GM12878 (cell line): ENCODE measurements at regions not wholly inside any gene's neighbourhood (a gene's known extent, or its start where the extent isn't known, plus 50 kb on each side); places are given as distances from the start of the nearest gene placed in this dataset.

Experiments used
- ATAC-seq: fragments of 200-7000 bp; cut with Tn5 transposase; 3 replicates; pipeline ENCODE4 v1.9.1; 2020; ENCODE audit warnings: mild to moderate bottlenecking, moderate library complexity
- BruUV-seq: library from RNA; stranded (reverse); fragments of 400-500 nt; replicated peaks from 2 replicates; lab custom pipeline; 2021; lab: Mats Ljungman, UMichigan
- CTCF ChIA-PET: fragments of 300-600 bp; sonication (Branson Sonifier 250); formaldehyde crosslinking; extraction: SDS; loops from one replicate; lab custom pipeline; 2021; ENCODE audit warnings: inconsistent platforms; lab: Yijun Ruan, JAX
- POLR2A ChIA-PET: fragments of 350-600 bp; formaldehyde crosslinking; extraction: SDS; loops from one replicate; lab custom pipeline; 2021; ENCODE audit warnings: inconsistent platforms; lab: Charles Lee
- RAD21 ChIA-PET: fragments of 300-600 bp; sonication (Branson Sonifier 250); formaldehyde crosslinking; loops from one replicate; lab custom pipeline; 2023; ENCODE audit warnings: antibody characterized with exemption; ENCODE audit not compliant: unreplicated experiment; lab: Charles Lee
- SMC1A ChIA-PET: fragments of 300-600 bp; sonication (Branson Sonifier 250); formaldehyde crosslinking; loops from one replicate; lab custom pipeline; 2023; ENCODE audit not compliant: unreplicated experiment, uncharacterized antibody; lab: Charles Lee
- DNase-seq: peaks from one replicate; pipeline ENCODE4 v3.0.0-alpha.2; 2011; ENCODE audit warnings: low read depth, low spot score
- FAIRE-seq: peaks from 3 replicates; lab custom pipeline; 2011; peaks lifted over from hg19 to GRCh38; lab: Jason Lieb, UNC
- H2AFZ ChIP-seq: 2 replicates; pipeline ENCODE4 v1.6.0; 2011; ENCODE audit warnings: low read depth, low read length, control low read depth; ENCODE audit not compliant: control insufficient read depth
- H3K27ac ChIP-seq: 2 replicates; pipeline ENCODE4 v1.5.1; 2011; ENCODE audit warnings: control low read depth; ENCODE audit not compliant: control insufficient read depth, insufficient read depth
- H3K27me3 ChIP-seq, 2 experiments: replicated peaks in 1 of 2; 2 replicates each; pipeline versions ENCODE4 v1.6.0 to v1.6.1; 2011; ENCODE audit warnings: low read length in 1 of 2; ENCODE audit not compliant: control insufficient read depth in 2 of 2, insufficient read depth in 2 of 2
- H3K36me3 ChIP-seq, 2 experiments: 2 replicates each; pipeline ENCODE4 v1.5.1; 2011; ENCODE audit warnings: low read length in 1 of 2; ENCODE audit not compliant: control insufficient read depth in 2 of 2, insufficient read depth in 2 of 2
- H3K4me1 ChIP-seq: 2 replicates; pipeline ENCODE4 v1.6.1; 2011; ENCODE audit warnings: mild to moderate bottlenecking, low read length, moderate library complexity, mixed read lengths; ENCODE audit not compliant: control insufficient read depth, insufficient read depth
- H3K4me2 ChIP-seq: 2 replicates; pipeline ENCODE4 v1.6.0; 2011; ENCODE audit warnings: control low read depth; ENCODE audit not compliant: control insufficient read depth, insufficient read depth
- H3K4me3 ChIP-seq: fragments of 200-600 bp; sonication (generic); 2 replicates; pipeline ENCODE4 v1.5.1; 2016
- H3K79me2 ChIP-seq: 2 replicates; pipeline ENCODE4 v1.6.0; 2011; ENCODE audit warnings: low read length; ENCODE audit not compliant: control insufficient read depth, insufficient read depth
- H3K9ac ChIP-seq: 2 replicates; pipeline ENCODE4 v1.8.0; 2011; ENCODE audit warnings: low read length, control low read depth, mixed read lengths; ENCODE audit not compliant: control insufficient read depth, insufficient read depth
- H3K9me3 ChIP-seq: replicated peaks from 3 replicates; pipeline ENCODE4 v1.5.1; 2011; ENCODE audit warnings: mild to moderate bottlenecking, low read length; ENCODE audit not compliant: control insufficient read depth, insufficient read depth
- H4K20me1 ChIP-seq: 2 replicates; pipeline ENCODE4 v1.6.0; 2011; ENCODE audit not compliant: control insufficient read depth, insufficient read depth
- EZH2 ChIP-seq: IDR thresholded peaks from 2 replicates; pipeline ENCODE4 v1.6.1; 2012; ENCODE audit warnings: low read depth, mild to moderate bottlenecking, control low read depth, inconsistent platforms, low read length, borderline replicate concordance; ENCODE audit not compliant: control insufficient read depth
- PAX5 ChIP-seq: IDR thresholded peaks from 2 replicates; pipeline ENCODE4 v1.6.1; 2011; ENCODE audit warnings: low read depth, low read length, borderline replicate concordance
- POLR2A ChIP-seq: IDR thresholded peaks from 2 replicates; pipeline ENCODE4 v1.6.1; 2011; ENCODE audit warnings: low read depth, mild to moderate bottlenecking, low read length
- RB1 ChIP-seq: fragments of 450-650 bp; formaldehyde crosslinking; IDR thresholded peaks from 2 replicates; pipeline ENCODE4 v1.6.1; 2017; ENCODE audit warnings: mild to moderate bottlenecking, borderline replicate concordance
- SIX5 ChIP-seq: IDR thresholded peaks from 2 replicates; pipeline ENCODE4 v1.6.1; 2011; ENCODE audit warnings: mild to moderate bottlenecking, low read depth, low read length, moderate library complexity; ENCODE audit not compliant: severe bottlenecking
- SMAD5 ChIP-seq: IDR thresholded peaks from 2 replicates; pipeline ENCODE4 v1.6.1; 2016; ENCODE audit warnings: antibody characterized with exemption, low read depth
- SP1 ChIP-seq: IDR thresholded peaks from one replicate; pipeline ENCODE4 v1.6.1; 2011; ENCODE audit warnings: low read depth, low read length
- TCF12 ChIP-seq: IDR thresholded peaks from 2 replicates; pipeline ENCODE4 v1.6.1; 2011; ENCODE audit warnings: low read depth, mild to moderate bottlenecking, low read length
- TCF3 ChIP-seq: IDR thresholded peaks from 2 replicates; pipeline ENCODE4 v1.6.1; 2012; ENCODE audit warnings: low read depth, mild to moderate bottlenecking, low read length, borderline replicate concordance; ENCODE audit not compliant: insufficient read depth
- ZNF217 ChIP-seq: fragments of 450-650 bp; IDR thresholded peaks from 2 replicates; pipeline ENCODE4 v1.6.1; 2017; ENCODE audit warnings: antibody characterized with exemption, mild to moderate bottlenecking
- WGBS: methylation state at CpG from one replicate; pipeline ENCODE4 v1.1.6; 2016; ENCODE audit warnings: low lambda C conversion rate; ENCODE audit not compliant: insufficient replicate concordance, insufficient coverage; ENCODE audit errors: missing lambda C conversion rate; 5-methylcytosine and 5-hydroxymethylcytosine counted together
- in situ Hi-C: fragments of 300-500 bp; cut with MboI; formaldehyde crosslinking; loops from 9 replicates; pipeline ENCODE4 v1.14.3; 2018; ENCODE audit warnings: mixed read lengths
- intact Hi-C: fragments of 100-400 bp; cut with micrococcal nuclease; formaldehyde crosslinking; loops from one replicate; pipeline ENCODE4 v1.14.2; 2022; ENCODE audit not compliant: unreplicated experiment
- TF ChIP-seq, protein P1 (sequence below): IDR thresholded peaks from 2 replicates; pipeline ENCODE4 v1.6.1; 2012; ENCODE audit warnings: mild to moderate bottlenecking, low read depth, low read length

DNA sequence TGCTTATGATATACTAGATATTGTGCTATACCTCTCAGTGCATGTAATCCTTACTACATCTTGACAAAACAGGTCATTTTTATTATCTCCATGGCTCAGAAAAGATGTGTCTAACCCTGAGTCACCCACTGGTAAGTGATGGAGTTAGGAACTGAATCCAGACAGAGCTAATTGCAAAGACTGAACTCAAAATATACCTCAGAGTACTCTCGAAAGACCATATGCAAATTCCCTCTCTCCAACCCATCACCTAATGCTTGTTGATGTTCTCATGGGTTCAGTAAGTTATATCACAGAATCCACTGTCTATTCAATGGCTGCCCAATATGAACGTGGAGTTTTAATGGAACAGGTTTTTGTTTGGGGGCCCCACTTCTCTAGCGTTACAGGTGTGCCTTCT, 246.0 kb downstream of the PMP22 start:
- FAIRE-seq (no peak), DNase-seq (no peak)
- Histone ChIP-seq H3K9ac (no peak overlapping the region), H3K4me1 (no peaks in the 10 kb centered on the region), H2AFZ (no peak overlapping the region), H3K9me3 (no peaks in the 10 kb centered on the region), H3K4me2 (no peak overlapping the region)
- SMC1A ChIA-PET, result no interaction called here
- in situ Hi-C loops, result no loop called here
- TF ChIP-seq ZNF217 (no peak), SMAD5 (no peak), POLR2A (no peak), TCF12 (no peak), RB1 (no peak), SIX5 (no peak), SP1 (no peak), PAX5 (no peak), EZH2 (no peak), TCF3 (no peak)
- TF ChIP-seq, protein P1, sequence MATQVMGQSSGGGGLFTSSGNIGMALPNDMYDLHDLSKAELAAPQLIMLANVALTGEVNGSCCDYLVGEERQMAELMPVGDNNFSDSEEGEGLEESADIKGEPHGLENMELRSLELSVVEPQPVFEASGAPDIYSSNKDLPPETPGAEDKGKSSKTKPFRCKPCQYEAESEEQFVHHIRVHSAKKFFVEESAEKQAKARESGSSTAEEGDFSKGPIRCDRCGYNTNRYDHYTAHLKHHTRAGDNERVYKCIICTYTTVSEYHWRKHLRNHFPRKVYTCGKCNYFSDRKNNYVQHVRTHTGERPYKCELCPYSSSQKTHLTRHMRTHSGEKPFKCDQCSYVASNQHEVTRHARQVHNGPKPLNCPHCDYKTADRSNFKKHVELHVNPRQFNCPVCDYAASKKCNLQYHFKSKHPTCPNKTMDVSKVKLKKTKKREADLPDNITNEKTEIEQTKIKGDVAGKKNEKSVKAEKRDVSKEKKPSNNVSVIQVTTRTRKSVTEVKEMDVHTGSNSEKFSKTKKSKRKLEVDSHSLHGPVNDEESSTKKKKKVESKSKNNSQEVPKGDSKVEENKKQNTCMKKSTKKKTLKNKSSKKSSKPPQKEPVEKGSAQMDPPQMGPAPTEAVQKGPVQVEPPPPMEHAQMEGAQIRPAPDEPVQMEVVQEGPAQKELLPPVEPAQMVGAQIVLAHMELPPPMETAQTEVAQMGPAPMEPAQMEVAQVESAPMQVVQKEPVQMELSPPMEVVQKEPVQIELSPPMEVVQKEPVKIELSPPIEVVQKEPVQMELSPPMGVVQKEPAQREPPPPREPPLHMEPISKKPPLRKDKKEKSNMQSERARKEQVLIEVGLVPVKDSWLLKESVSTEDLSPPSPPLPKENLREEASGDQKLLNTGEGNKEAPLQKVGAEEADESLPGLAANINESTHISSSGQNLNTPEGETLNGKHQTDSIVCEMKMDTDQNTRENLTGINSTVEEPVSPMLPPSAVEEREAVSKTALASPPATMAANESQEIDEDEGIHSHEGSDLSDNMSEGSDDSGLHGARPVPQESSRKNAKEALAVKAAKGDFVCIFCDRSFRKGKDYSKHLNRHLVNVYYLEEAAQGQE, result no peak
- TF ChIP-seq, all 136 proteins: peak for 0
- intact Hi-C loops, result no loop called here
- H3K4me3 ChIP-seq, result no peak overlapping the region
- H3K27me3 ChIP-seq, result no peaks in the 10 kb centered on the region
- H3K79me2 ChIP-seq, result no peaks in the 10 kb centered on the region
- RAD21 ChIA-PET, result no interaction called here
- H4K20me1 ChIP-seq, result no peaks in the 10 kb centered on the region
- no peaks in the 10 kb centered on the region for H3K36me3 ChIP-seq
- WGBS, result 36% methylated on average over 3 of the region's 3 CpGs
- POLR2A ChIA-PET, result no interaction called here
- CTCF ChIA-PET, result no interaction called here
- no peak for ATAC-seq
- no TSS peak for BruUV-seq
- H3K27ac ChIP-seq, result no peak overlapping the region
